Endothelial cell of umbilical vein (primary cell): ENCODE measurements at regions not wholly inside any gene's neighbourhood (a gene's known extent, or its start where the extent isn't known, plus 50 kb on each side); places are given as distances from the start of the nearest gene placed in this dataset.

ENCODE experiments used
- BruUV-seq: library from RNA; stranded (reverse); fragments of 400-500 nt; replicated peaks from 2 replicates; lab custom pipeline; 2021; lab: Mats Ljungman, UMichigan
- CTCF ChIA-PET: fragments of 300-600, 350-600 bp; sonication (Branson Sonifier 250); formaldehyde crosslinking; loops from one replicate; lab custom pipeline; 2021; ENCODE audit warnings: antibody characterized with exemption, inconsistent platforms; lab: Charles Lee
- POLR2A ChIA-PET: fragments of 300-600, 350-600 bp; sonication (Branson Sonifier 250); formaldehyde crosslinking; loops from one replicate; lab custom pipeline; 2021; ENCODE audit warnings: antibody characterized with exemption, inconsistent platforms; lab: Charles Lee
- DNase-seq: peaks from one replicate; pipeline ENCODE4 v3.0.0-alpha.2; 2011; ENCODE audit warnings: low read depth, low spot score
- FAIRE-seq: peaks from 2 replicates; lab custom pipeline; 2011; peaks lifted over from hg19 to GRCh38; lab: Jason Lieb, UNC
- H2AFZ ChIP-seq: 2 replicates; pipeline ENCODE4 v1.6.0; 2012; ENCODE audit warnings: low read depth, low read length, control low read depth, inconsistent platforms
- H3K27ac ChIP-seq: 2 replicates; pipeline ENCODE4 v1.5.1; 2011; ENCODE audit warnings: low read depth, mild to moderate bottlenecking, control low read depth, low read length, moderate library complexity; ENCODE audit not compliant: insufficient read depth
- H3K27me3 ChIP-seq, 2 experiments: 2 replicates each; pipeline versions ENCODE4 v1.6.0 to v1.6.1; 2011; ENCODE audit warnings: low read length in 2 of 2, mixed read lengths in 1 of 2; ENCODE audit not compliant: control insufficient read depth in 2 of 2, insufficient read depth in 2 of 2
- H3K36me3 ChIP-seq, 2 experiments: 2 replicates in 1 of 2; 3 replicates in 1 of 2; pipeline ENCODE4 v1.5.1; 2011; ENCODE audit warnings: low read length in 2 of 2, mild to moderate bottlenecking in 1 of 2, moderate library complexity in 1 of 2; ENCODE audit not compliant: control insufficient read depth in 2 of 2, insufficient read depth in 2 of 2; ENCODE audit errors: extremely low read depth in 1 of 2
- H3K4me1 ChIP-seq: 3 replicates; pipeline ENCODE4 v1.5.1; 2011; ENCODE audit warnings: mild to moderate bottlenecking, low read length; ENCODE audit not compliant: control insufficient read depth, insufficient read depth; ENCODE audit errors: extremely low read depth
- H3K4me2 ChIP-seq: 2 replicates; pipeline ENCODE4 v1.6.1; 2011; ENCODE audit warnings: low read length, control low read depth, mixed read lengths; ENCODE audit not compliant: insufficient read depth
- H3K4me3 ChIP-seq, 3 experiments: fragments of 200-600 bp in 1 of 3; sonication (generic), shearing (Covaris generic) in 1 of 3; replicated peaks in 1 of 3; 2 replicates each; pipeline ENCODE4 v1.5.1; 2011 to 2016; ENCODE audit warnings: control low read depth in 3 of 3, low read length in 3 of 3, mild to moderate bottlenecking in 2 of 3, inconsistent platforms in 1 of 3, low read depth in 1 of 3, moderate library complexity in 1 of 3; ENCODE audit not compliant: insufficient read depth in 1 of 3
- H3K79me2 ChIP-seq: 2 replicates; pipeline ENCODE4 v1.6.0; 2012; ENCODE audit warnings: low read length, inconsistent platforms; ENCODE audit not compliant: control insufficient read depth, insufficient read depth
- H3K9ac ChIP-seq: replicated peaks from 2 replicates; pipeline ENCODE3; 2011; ENCODE audit warnings: low read length, control low read depth; ENCODE audit not compliant: insufficient read depth; ENCODE audit errors: extremely low read depth
- H3K9me1 ChIP-seq: replicated peaks from 3 replicates; pipeline ENCODE4 v1.6.0; 2011; ENCODE audit warnings: mild to moderate bottlenecking, low read length; ENCODE audit not compliant: control insufficient read depth, insufficient read depth; ENCODE audit errors: extremely low read depth
- H3K9me3 ChIP-seq: replicated peaks from 2 replicates; pipeline ENCODE4 v1.5.1; 2012; ENCODE audit warnings: low read length, inconsistent platforms; ENCODE audit not compliant: control insufficient read depth, insufficient read depth
- H4K20me1 ChIP-seq: replicated peaks from 2 replicates; pipeline ENCODE3; 2011; ENCODE audit warnings: mild to moderate bottlenecking, low read length; ENCODE audit not compliant: control insufficient read depth, insufficient read depth; ENCODE audit errors: extremely low read depth
- CTCF ChIP-seq, 2 donors: IDR thresholded peaks; 1 replicate in 1 of 2; 2 replicates in 1 of 2; pipeline ENCODE4 v1.5.1; 2011; ENCODE audit warnings: low read length in 2 of 2, mild to moderate bottlenecking in 2 of 2, moderate library complexity in 2 of 2, control low read depth in 1 of 2, inconsistent platforms in 1 of 2, low read depth in 1 of 2; ENCODE audit not compliant: insufficient read depth in 1 of 2; ENCODE audit errors: extremely low read depth in 1 of 2
- EZH2 ChIP-seq: IDR thresholded peaks from 2 replicates; pipeline ENCODE4 v1.6.1; 2012; ENCODE audit warnings: borderline replicate concordance, low read depth, mild to moderate bottlenecking, moderate library complexity, low read length, inconsistent platforms; ENCODE audit not compliant: severe bottlenecking
- FOS ChIP-seq: IDR thresholded peaks from 2 replicates; pipeline ENCODE4 v1.6.1; 2011; ENCODE audit warnings: mild to moderate bottlenecking, low read length, moderate library complexity, borderline replicate concordance; ENCODE audit not compliant: insufficient read depth
- GATA2 ChIP-seq: IDR thresholded peaks from 2 replicates; pipeline ENCODE4 v1.7.0; 2011; ENCODE audit warnings: low read depth, mild to moderate bottlenecking, moderate library complexity, mixed read lengths, low read length; ENCODE audit not compliant: insufficient read length, insufficient read depth
- JUN ChIP-seq: IDR thresholded peaks from 2 replicates; pipeline ENCODE4 v1.6.1; 2011; ENCODE audit warnings: borderline replicate concordance, low read depth; ENCODE audit not compliant: insufficient read length, insufficient read depth
- MAX ChIP-seq: IDR thresholded peaks from 2 replicates; pipeline ENCODE4 v1.6.1; 2011; ENCODE audit not compliant: insufficient read depth, insufficient read length
- MYC ChIP-seq: IDR thresholded peaks from one replicate; pipeline ENCODE4 v1.6.1; 2011; ENCODE audit warnings: mild to moderate bottlenecking, low read depth, low read length
- POLR2A ChIP-seq: IDR thresholded peaks from 2 replicates; pipeline ENCODE4 v1.6.1; 2012; ENCODE audit warnings: low read depth, mild to moderate bottlenecking, control low read depth, low read length
- POLR2AphosphoS5 ChIP-seq: IDR thresholded peaks from 2 replicates; pipeline ENCODE4 v1.6.1; 2012; ENCODE audit warnings: low read depth, mild to moderate bottlenecking, control low read depth, low read length, moderate library complexity; ENCODE audit not compliant: insufficient read depth
- dilution Hi-C: fragments of 300-500 bp; cut with MboI; formaldehyde crosslinking; loops from one replicate; pipeline ENCODE4 v1.15.0; 2019; ENCODE audit warnings: low sequenced_read_pairs; ENCODE audit not compliant: extremely low pct_ligation_motif_present
- intact Hi-C: fragments of 100-400 bp; cut with micrococcal nuclease; formaldehyde crosslinking; loops from one replicate; pipeline ENCODE4 v1.10.0; 2022

- no peaks in the 10 kb centered on the region for H3K36me3 ChIP-seq
- no peak overlapping the region for H3K4me3 ChIP-seq
- no peak for TF ChIP-seq POLR2AphosphoS5
- no peak for TF ChIP-seq POLR2A
- TF ChIP-seq MYC, result no peak
- no peak for TF ChIP-seq GATA2
- TF ChIP-seq MAX, result no peak
- no peak for TF ChIP-seq FOS
- no peak for TF ChIP-seq CTCF (IDR thresholded peaks at IDR 0.05; ENCODE audit: extremely low read depth in 1 of 2, insufficient read depth in 1 of 2, low read depth in 1 of 2, low read length in 2 of 2)
- TF ChIP-seq EZH2, result no peak
- TF ChIP-seq JUN, result no peak
- no peaks in the 10 kb centered on the region for H3K27me3 ChIP-seq
- no peak overlapping the region for H3K9ac ChIP-seq
- FAIRE-seq (no peak), DNase-seq (no peak)
- no peaks in the 10 kb centered on the region for H3K79me2 ChIP-seq
- POLR2A ChIA-PET, result no interaction called here
- intact Hi-C loops (no loop called here), dilution Hi-C loops (no loop called here)
- H3K9me1 ChIP-seq, result no peaks in the 10 kb centered on the region
- no peaks in the 10 kb centered on the region for H3K4me1 ChIP-seq
- no peaks in the 10 kb centered on the region for H4K20me1 ChIP-seq
- CTCF ChIA-PET, result no interaction called here
- H3K4me2 ChIP-seq, result no peak overlapping the region
- no peak overlapping the region for H3K27ac ChIP-seq
- no peaks in the 10 kb centered on the region for H3K9me3 ChIP-seq
- no TSS peak for BruUV-seq
- no peak overlapping the region for H2AFZ ChIP-seq
Observed at GRCh38 chr3:86388820-86389219, 602.1 kb downstream of the VGLL3 start.
